Fibroblast of mammary gland (primary cell): ENCODE measurements at regions not wholly inside any gene's neighbourhood (a gene's known extent, or its start where the extent isn't known, plus 50 kb on each side); places are given as distances from the start of the nearest gene placed in this dataset.

ENCODE experiments used
- DNase-seq: peaks from one replicate; pipeline ENCODE4 v3.0.0-alpha.2; 2010; ENCODE audit warnings: low read depth
- H3K4me3 ChIP-seq: 2 replicates; pipeline ENCODE4 v1.5.1; 2011; ENCODE audit warnings: low read depth, mild to moderate bottlenecking, low read length, moderate library complexity; ENCODE audit not compliant: control insufficient read depth
- TF ChIP-seq, protein P1 (sequence below): conservative IDR thresholded peaks from 2 replicates; pipeline ENCODE4 v1.5.1; 2011; ENCODE audit warnings: low read depth, low read length, inconsistent platforms; ENCODE audit not compliant: control insufficient read depth, insufficient read depth

GRCh38 chr7:133152875-133153274, 71.0 kb upstream of the CHCHD3 start:
- DNase-seq: no peak

DNA sequence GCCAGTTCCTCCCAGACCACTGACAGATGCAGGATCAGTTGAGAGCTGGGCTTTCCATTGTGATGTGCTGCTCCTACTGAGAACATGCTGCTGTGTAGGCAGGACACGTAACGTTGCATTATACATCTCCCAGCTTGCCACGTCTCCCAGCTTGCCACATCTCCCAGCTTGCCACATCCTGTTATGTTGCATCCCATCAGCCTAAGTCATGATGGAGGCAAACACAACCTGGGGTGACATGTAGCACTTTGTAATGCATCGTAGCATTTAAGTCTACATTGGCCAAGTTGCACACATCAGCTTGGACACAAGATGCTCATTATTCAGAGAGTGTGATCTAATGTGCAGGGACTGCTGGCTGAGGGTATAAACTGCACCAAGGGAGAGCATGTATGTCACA, 73.3 kb upstream of the CHCHD3 start:
- TF ChIP-seq, protein P1, sequence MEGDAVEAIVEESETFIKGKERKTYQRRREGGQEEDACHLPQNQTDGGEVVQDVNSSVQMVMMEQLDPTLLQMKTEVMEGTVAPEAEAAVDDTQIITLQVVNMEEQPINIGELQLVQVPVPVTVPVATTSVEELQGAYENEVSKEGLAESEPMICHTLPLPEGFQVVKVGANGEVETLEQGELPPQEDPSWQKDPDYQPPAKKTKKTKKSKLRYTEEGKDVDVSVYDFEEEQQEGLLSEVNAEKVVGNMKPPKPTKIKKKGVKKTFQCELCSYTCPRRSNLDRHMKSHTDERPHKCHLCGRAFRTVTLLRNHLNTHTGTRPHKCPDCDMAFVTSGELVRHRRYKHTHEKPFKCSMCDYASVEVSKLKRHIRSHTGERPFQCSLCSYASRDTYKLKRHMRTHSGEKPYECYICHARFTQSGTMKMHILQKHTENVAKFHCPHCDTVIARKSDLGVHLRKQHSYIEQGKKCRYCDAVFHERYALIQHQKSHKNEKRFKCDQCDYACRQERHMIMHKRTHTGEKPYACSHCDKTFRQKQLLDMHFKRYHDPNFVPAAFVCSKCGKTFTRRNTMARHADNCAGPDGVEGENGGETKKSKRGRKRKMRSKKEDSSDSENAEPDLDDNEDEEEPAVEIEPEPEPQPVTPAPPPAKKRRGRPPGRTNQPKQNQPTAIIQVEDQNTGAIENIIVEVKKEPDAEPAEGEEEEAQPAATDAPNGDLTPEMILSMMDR: no peak
- DNase-seq: no peak
- no peak overlapping the region for H3K4me3 ChIP-seq

More at GRCh38 chr7:133152875-133153274, 71.0 kb upstream of the CHCHD3 start:
- TF ChIP-seq, protein P1: no peak
- no peak overlapping the region for H3K4me3 ChIP-seq

DNA sequence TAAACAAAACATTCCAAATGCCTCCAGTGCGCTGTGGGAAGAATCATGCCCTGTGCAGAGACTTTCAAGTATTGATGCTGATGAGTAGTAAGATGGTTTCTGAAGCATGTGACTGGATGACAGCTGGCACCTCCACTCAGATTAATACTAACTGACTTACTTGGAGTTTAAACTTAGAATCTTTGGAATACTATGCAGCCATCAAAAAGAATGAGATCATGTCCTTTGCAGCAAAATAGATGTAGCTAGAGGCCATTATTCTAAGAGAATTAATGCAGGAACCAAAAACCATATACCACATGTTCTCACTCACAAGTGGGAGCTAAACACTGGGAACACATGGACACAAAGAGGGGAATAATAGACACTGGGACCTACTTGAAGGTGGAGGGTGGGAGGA, 73.8 kb upstream of the CHCHD3 start:
- DNase-seq: no peak
- no peak overlapping the region for H3K4me3 ChIP-seq
- TF ChIP-seq, protein P1: no peak

- H3K4me3 ChIP-seq: no peak overlapping the region
- TF ChIP-seq, protein P1: no peak
- no peak for DNase-seq
These were observed 75.2 kb upstream of the CHCHD3 start for GRCh38 chr7:133157045-133157444.

GRCh38 chr7:133164498-133164897, 82.6 kb upstream of the CHCHD3 start:
- no peak overlapping the region for H3K4me3 ChIP-seq
- TF ChIP-seq, protein P1: no peak
- no peak for DNase-seq

GRCh38 chr7:133165001-133165400, 83.1 kb upstream of the CHCHD3 start:
- no peak overlapping the region for H3K4me3 ChIP-seq
- TF ChIP-seq, protein P1: no peak
- DNase-seq: no peak

- no peak for DNase-seq
- no peak overlapping the region for H3K4me3 ChIP-seq
- TF ChIP-seq, protein P1: no peak
These were observed 83.6 kb upstream of the CHCHD3 start for GRCh38 chr7:133165529-133165928.
